ENCODE measurements at regions not wholly inside any gene's neighbourhood (a gene's known extent, or its start where the extent isn't known, plus 50 kb on each side); places are given as distances from the start of the nearest gene placed in this dataset.

DNA sequence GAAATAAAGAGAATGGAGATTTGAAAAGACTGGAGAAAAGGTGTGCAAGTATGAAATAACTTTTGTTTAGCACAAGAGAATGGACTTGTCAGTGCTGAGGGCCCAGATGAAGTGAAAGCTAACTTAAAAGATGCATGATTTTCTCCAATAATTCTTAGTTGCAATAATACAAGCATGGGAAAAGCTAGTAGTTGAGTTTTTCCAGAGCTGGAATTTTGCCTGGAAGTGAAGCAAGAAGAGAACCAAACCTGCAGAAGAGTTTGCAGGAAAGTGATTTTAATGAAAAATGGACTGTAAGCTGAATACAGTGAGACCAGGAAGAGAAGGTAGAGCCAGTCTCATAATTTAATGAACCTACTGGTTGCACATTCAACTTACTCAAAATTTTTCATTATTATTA, 69.3 kb upstream of the FSCB start:
- Mint-ChIP-seq H3K9me3 (peaks cover 27% of the 10 kb centered on the region), H3K36me3 (ENCODE audit: low read depth) (no peaks in the 10 kb centered on the region), H3K4me1 (no peaks in the 10 kb centered on the region), H3K27ac (no peak overlapping the region), H3K4me3 (no peak overlapping the region), H3K27me3 (ENCODE audit: insufficient read depth) (no peaks in the 10 kb centered on the region)
- Histone ChIP-seq H3K4me1 (ENCODE audit: control insufficient read depth, insufficient read depth, low read length) (no peaks in the 10 kb centered on the region), H3K36me3 (ENCODE audit: control insufficient read depth, insufficient read depth, low read length) (no peaks in the 10 kb centered on the region), H3K9ac (ENCODE audit: extremely low read depth, low read length, poor library complexity, severe bottlenecking) (no peak overlapping the region), H3K4me3 (ENCODE audit: low read length) (no peak overlapping the region), H3K27ac (ENCODE audit: low read depth, low read length) (no peak overlapping the region), H3K9me3 (ENCODE audit: control insufficient read depth, low read length) (peaks cover 6% of the 10 kb centered on the region), H3K27me3 (ENCODE audit: control insufficient read depth, insufficient read depth, low read length, poor library complexity, severe bottlenecking) (no peaks in the 10 kb centered on the region)
- no peak for DNase-seq
- TF ChIP-seq, protein P1, sequence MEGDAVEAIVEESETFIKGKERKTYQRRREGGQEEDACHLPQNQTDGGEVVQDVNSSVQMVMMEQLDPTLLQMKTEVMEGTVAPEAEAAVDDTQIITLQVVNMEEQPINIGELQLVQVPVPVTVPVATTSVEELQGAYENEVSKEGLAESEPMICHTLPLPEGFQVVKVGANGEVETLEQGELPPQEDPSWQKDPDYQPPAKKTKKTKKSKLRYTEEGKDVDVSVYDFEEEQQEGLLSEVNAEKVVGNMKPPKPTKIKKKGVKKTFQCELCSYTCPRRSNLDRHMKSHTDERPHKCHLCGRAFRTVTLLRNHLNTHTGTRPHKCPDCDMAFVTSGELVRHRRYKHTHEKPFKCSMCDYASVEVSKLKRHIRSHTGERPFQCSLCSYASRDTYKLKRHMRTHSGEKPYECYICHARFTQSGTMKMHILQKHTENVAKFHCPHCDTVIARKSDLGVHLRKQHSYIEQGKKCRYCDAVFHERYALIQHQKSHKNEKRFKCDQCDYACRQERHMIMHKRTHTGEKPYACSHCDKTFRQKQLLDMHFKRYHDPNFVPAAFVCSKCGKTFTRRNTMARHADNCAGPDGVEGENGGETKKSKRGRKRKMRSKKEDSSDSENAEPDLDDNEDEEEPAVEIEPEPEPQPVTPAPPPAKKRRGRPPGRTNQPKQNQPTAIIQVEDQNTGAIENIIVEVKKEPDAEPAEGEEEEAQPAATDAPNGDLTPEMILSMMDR (conservative IDR thresholded peaks at IDR 0.05): no peak

DNA sequence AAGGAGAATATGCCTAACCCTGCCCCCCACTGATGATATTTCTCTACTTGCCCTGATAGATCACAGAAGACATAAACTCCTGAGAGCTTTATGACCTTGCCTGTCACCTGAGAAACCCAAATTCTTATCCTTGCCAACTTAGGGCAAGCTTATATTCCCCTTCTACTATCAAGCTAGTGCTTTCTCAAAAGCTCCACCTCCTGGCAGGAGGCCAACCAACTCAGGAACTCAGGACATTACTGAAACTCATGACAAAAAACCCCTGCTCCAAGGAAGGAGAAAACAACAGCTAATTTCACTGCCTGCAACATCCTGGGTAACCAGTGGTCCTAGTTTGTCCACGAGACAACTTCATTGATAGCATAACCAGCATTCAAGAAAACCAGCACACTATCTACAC, 60.9 kb upstream of the FSCB start:
- H3K9ac ChIP-seq (ENCODE audit: extremely low read depth, low read length, poor library complexity, severe bottlenecking): no peak overlapping the region
- no peak overlapping the region for H3K27ac ChIP-seq (ENCODE audit: low read depth, low read length)
- no peak for DNase-seq
- no peak overlapping the region for H3K4me3 Mint-ChIP-seq
- no peaks in the 10 kb centered on the region for H3K36me3 Mint-ChIP-seq (ENCODE audit: low read depth)
- H3K9me3 ChIP-seq (ENCODE audit: control insufficient read depth, low read length): peaks cover 5% of the 10 kb centered on the region
- no peaks in the 10 kb centered on the region for H3K36me3 ChIP-seq (ENCODE audit: control insufficient read depth, insufficient read depth, low read length)
- no peak overlapping the region for H3K27ac Mint-ChIP-seq
- 80% methylated on average over 1 of the region's 1 CpG; no CpG with 5 or more reads in 1 of the 2 experiments for WGBS, 2 experiments (ENCODE audit: insufficient coverage in 1 of 2, insufficient read length in 1 of 2)
- no peaks in the 10 kb centered on the region for H3K4me1 ChIP-seq (ENCODE audit: control insufficient read depth, insufficient read depth, low read length)
- H3K4me1 Mint-ChIP-seq: no peaks in the 10 kb centered on the region
- H3K27me3 ChIP-seq (ENCODE audit: control insufficient read depth, insufficient read depth, low read length, poor library complexity, severe bottlenecking): no peaks in the 10 kb centered on the region
- TF ChIP-seq, protein P1 (conservative IDR thresholded peaks at IDR 0.05): no peak
- no peaks in the 10 kb centered on the region for H3K27me3 Mint-ChIP-seq (ENCODE audit: insufficient read depth)
- H3K9me3 Mint-ChIP-seq: peaks cover 19% of the 10 kb centered on the region
- H3K4me3 ChIP-seq (ENCODE audit: low read length): no peak overlapping the region

DNA sequence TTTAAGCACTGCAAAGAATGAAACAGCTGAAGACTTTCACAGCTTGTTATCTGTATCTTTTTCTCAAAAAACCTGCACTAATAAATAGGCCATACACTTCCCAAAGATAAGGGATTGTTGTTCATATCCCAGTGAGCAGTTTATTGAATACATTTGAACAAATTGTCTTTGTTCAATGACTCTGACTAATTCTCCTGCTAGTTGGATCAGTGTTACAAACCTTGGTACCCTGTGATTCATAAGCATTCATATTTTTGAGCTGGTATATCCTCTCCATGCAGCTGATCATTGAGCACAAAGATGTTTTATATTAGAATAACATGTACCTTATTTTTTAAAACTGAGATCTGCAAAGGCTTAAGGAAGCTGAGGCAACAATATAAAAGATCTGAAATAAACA, 58.9 kb upstream of the FSCB start:
- Histone ChIP-seq H3K4me3 (ENCODE audit: low read length) (no peak overlapping the region), H3K36me3 (ENCODE audit: control insufficient read depth, insufficient read depth, low read length) (no peaks in the 10 kb centered on the region), H3K9me3 (ENCODE audit: control insufficient read depth, low read length) (peaks cover 3% of the 10 kb centered on the region), H3K27me3 (ENCODE audit: control insufficient read depth, insufficient read depth, low read length, poor library complexity, severe bottlenecking) (no peaks in the 10 kb centered on the region), H3K9ac (ENCODE audit: extremely low read depth, low read length, poor library complexity, severe bottlenecking) (no peak overlapping the region), H3K4me1 (ENCODE audit: control insufficient read depth, insufficient read depth, low read length) (no peaks in the 10 kb centered on the region), H3K27ac (ENCODE audit: low read depth, low read length) (no peak overlapping the region)
- Mint-ChIP-seq H3K9me3 (peaks cover 6% of the 10 kb centered on the region), H3K4me1 (no peaks in the 10 kb centered on the region), H3K27ac (no peak overlapping the region), H3K4me3 (no peak overlapping the region), H3K36me3 (ENCODE audit: low read depth) (no peaks in the 10 kb centered on the region), H3K27me3 (ENCODE audit: insufficient read depth) (no peaks in the 10 kb centered on the region)
- TF ChIP-seq, protein P1 (conservative IDR thresholded peaks at IDR 0.05): no peak
- DNase-seq: no peak
